Lower lobe of right lung (tissue), 2 donors: ENCODE measurements at regions not wholly inside any gene's neighbourhood (a gene's known extent, or its start where the extent isn't known, plus 50 kb on each side); places are given as distances from the start of the nearest gene placed in this dataset.

Source experiments
- ATAC-seq, 2 donors: fragments of 200-7000 bp; cut with Tn5 transposase; one replicate each; pipeline ENCODE4 v1.9.1; 2020 to 2022; ENCODE audit warnings: mild to moderate bottlenecking in 2 of 2, moderate library complexity in 2 of 2
- DNase-seq: peaks from one replicate; pipeline ENCODE4 v3.0.0-alpha.2; 2020
- H3K27ac ChIP-seq: fragments of 200-600 bp; one replicate; pipeline ENCODE4 v1.8.0; 2022
- H3K27me3 ChIP-seq: fragments of 200-600 bp; one replicate; pipeline ENCODE4 v1.8.0; 2022; ENCODE audit warnings: low read depth
- H3K36me3 ChIP-seq: fragments of 200-600 bp; one replicate; pipeline ENCODE4 v1.8.0; 2022; ENCODE audit warnings: mild to moderate bottlenecking
- H3K4me1 ChIP-seq: fragments of 200-600 bp; one replicate; pipeline ENCODE4 v1.8.0; 2022
- H3K4me3 ChIP-seq: fragments of 200-600 bp; one replicate; pipeline ENCODE4 v1.8.0; 2022; ENCODE audit warnings: mild to moderate bottlenecking
- H3K9me3 ChIP-seq: fragments of 200-600 bp; one replicate; pipeline ENCODE4 v1.8.0; 2022
- intact Hi-C: fragments of 100-400 bp; cut with DNase I; formaldehyde crosslinking; loops from one replicate; pipeline ENCODE4 v1.11.0; 2022
- TF ChIP-seq, protein P1 (sequence below): fragments of 200-600 bp; IDR thresholded peaks from one replicate; pipeline ENCODE4 v1.8.0; 2022; ENCODE audit warnings: antibody characterized with exemption, mild to moderate bottlenecking
- donor health status: DM: no; HTN: yes; CAD: no; lungs with severe emphysema.

DNA sequence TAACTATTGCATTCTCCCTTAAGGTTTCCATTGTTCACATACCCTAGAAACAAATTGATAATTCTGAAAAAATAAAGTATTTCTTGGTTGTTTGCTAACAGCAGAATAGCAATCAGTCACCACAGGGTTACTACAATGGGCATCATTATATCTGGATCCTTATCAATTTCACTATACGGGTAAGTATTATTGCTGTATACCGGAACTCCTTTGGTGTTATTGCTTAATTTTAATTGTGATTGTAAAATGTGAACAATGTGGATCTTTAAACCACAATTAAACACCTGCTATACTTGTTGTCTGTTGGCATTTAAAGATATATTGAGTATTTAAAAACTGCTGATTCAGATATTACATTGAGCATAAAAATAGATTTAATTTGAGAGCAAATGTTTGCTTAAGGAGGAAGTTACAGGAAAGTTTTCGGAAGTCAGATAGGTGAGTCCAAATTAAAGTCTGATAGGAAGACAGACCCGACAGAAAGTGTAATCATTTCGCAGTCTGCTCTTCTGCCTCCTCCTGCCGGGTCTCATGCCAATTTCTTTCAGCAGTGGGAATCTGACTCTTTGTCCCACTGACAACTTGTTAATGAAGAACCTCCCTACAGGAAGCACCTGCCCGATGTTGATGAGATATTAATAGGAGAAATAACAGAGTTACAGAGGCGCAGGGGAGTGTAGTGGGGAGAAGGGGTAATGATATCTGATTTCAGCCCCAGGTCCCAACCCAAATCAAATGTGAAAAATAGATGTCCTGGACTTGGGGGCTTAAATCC is 169.7 kb upstream of the TBC1D5 start:
- no peak for ATAC-seq
- TF ChIP-seq, protein P1, sequence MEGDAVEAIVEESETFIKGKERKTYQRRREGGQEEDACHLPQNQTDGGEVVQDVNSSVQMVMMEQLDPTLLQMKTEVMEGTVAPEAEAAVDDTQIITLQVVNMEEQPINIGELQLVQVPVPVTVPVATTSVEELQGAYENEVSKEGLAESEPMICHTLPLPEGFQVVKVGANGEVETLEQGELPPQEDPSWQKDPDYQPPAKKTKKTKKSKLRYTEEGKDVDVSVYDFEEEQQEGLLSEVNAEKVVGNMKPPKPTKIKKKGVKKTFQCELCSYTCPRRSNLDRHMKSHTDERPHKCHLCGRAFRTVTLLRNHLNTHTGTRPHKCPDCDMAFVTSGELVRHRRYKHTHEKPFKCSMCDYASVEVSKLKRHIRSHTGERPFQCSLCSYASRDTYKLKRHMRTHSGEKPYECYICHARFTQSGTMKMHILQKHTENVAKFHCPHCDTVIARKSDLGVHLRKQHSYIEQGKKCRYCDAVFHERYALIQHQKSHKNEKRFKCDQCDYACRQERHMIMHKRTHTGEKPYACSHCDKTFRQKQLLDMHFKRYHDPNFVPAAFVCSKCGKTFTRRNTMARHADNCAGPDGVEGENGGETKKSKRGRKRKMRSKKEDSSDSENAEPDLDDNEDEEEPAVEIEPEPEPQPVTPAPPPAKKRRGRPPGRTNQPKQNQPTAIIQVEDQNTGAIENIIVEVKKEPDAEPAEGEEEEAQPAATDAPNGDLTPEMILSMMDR, result no peak
- H3K4me3 ChIP-seq, result no peak overlapping the region
- no peak overlapping the region for H3K27ac ChIP-seq
- no peaks in the 10 kb centered on the region for H3K9me3 ChIP-seq
- intact Hi-C loops, result no loop called here
- no peaks in the 10 kb centered on the region for H3K4me1 ChIP-seq
- peaks cover 6% of the 10 kb centered on the region for H3K27me3 ChIP-seq
- DNase-seq, result no peak
- no peaks in the 10 kb centered on the region for H3K36me3 ChIP-seq

DNA sequence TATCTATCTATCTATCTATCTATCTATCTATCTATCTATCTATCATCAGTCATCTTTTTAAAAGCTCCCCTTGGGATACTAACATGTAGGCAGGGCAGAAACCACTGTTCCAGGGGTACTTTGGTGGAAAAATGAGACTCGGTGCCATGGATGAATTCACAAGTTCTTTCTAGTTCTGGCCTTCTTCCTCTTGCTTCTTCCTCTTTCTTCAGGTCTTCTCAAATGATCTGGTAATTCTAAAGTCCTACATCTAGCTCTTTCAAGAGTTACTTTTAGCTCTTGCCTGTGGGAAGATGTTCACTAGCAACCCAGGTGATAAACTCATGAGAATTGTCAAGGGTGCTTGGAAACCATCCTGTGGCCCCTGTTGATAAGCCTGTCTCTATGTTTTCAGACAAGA is 168.5 kb upstream of the TBC1D5 start:
- ATAC-seq, result no peak
- Histone ChIP-seq H3K27me3 (peaks cover 6% of the 10 kb centered on the region), H3K4me1 (no peaks in the 10 kb centered on the region), H3K9me3 (no peaks in the 10 kb centered on the region), H3K36me3 (no peaks in the 10 kb centered on the region), H3K27ac (no peak overlapping the region), H3K4me3 (no peak overlapping the region)
- TF ChIP-seq, protein P1, result no peak
- DNase-seq, result no peak
- intact Hi-C loops, result no loop called here

DNA sequence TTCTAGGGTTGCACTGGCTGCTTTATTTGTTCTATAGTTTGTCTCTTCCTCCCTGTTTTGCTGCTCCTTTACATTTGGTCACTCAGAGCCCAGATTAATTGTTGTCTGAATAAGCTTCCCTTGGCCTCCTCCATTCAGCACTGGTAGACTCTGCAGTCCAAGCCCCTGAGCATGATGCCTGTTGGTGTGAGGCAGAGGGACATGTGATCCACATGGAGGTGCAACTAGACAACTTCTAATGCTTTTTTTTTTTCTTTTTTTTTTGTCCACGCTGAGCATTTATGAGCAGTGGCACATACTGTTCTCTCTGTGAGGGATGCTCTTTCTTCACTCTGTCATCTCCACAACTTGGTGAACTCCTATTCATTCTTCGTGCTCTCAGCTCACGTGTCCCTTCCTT is 167.3 kb upstream of the TBC1D5 start:
- Histone ChIP-seq H3K4me1 (no peaks in the 10 kb centered on the region), H3K27ac (no peak overlapping the region), H3K4me3 (no peak overlapping the region), H3K9me3 (no peaks in the 10 kb centered on the region), H3K27me3 (peaks cover 6% of the 10 kb centered on the region), H3K36me3 (no peaks in the 10 kb centered on the region)
- no peak for DNase-seq
- ATAC-seq, result no peak
- intact Hi-C loops, result no loop called here
- TF ChIP-seq, protein P1, result no peak

DNA sequence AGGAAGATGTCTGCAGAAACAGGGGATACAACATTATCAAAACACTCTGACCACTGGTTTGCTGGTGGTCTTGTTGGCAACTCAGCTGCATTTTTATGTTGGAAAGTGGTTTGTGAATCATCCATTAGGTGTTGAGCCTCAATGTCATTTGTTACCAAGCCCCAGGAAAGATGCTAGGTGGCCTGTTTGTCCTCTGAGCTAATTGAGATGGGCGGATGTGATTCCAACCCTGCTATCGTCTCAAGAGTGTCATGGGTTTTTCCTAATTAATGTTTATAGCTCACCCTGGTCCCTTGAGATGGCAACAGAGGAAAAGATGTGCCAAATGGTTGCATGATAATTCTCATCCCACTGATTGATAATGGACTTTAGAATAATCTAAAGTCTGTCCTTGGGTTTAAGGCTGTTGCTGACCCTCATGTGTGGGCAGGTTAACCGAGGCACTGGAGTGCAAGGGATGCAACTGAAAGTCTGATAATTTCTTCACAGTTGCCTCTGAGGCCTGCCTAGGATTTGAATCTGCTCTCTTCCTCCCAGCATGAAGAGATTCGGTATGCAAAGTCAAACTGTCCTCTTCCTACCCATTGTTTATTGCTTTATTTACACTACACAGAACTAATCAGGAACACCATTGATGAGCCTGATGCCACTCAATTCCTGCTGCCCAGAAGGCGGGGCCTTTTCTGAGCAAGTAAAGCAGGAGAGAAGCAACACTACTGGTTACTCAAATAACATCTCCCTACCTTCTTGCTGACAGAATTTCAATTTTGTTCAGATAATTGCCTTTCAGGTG is 166.2 kb upstream of the TBC1D5 start:
- H3K4me1 ChIP-seq, result no peaks in the 10 kb centered on the region
- H3K27ac ChIP-seq, result no peak overlapping the region
- TF ChIP-seq, protein P1, result no peak
- intact Hi-C loops, result no loop called here
- H3K4me3 ChIP-seq, result no peak overlapping the region
- no peak for ATAC-seq
- no peaks in the 10 kb centered on the region for H3K9me3 ChIP-seq
- H3K27me3 ChIP-seq, result peaks cover 6% of the 10 kb centered on the region
- DNase-seq, result no peak
- no peaks in the 10 kb centered on the region for H3K36me3 ChIP-seq

DNA sequence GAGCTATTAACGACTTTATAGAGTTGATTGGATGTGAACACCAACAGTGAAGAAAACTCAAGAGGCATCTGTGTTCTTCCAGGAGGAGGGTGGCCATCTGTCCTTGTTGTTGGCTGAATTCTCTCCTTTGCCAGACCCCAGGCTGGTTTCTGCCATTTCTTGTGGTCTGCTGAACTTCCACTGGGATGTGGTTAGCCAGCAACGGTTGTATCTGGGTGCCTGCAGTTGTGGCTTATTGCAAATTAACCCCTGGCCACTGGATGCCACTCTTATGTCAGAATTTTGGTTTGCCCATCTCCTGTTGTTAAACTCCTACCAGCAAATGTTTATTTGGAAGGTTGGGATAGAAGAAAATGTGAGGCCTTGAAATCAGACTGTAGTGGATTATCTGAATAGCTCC is 163.6 kb upstream of the TBC1D5 start:
- H3K27me3 ChIP-seq, result no peaks in the 10 kb centered on the region
- no peaks in the 10 kb centered on the region for H3K4me1 ChIP-seq
- ATAC-seq, result no peak
- H3K36me3 ChIP-seq, result no peaks in the 10 kb centered on the region
- no peak for DNase-seq
- H3K27ac ChIP-seq, result no peak overlapping the region
- no peak overlapping the region for H3K4me3 ChIP-seq
- TF ChIP-seq, protein P1, result no peak
- H3K9me3 ChIP-seq, result no peaks in the 10 kb centered on the region
- intact Hi-C loops, result no loop called here
